Endothelial cell of umbilical vein (primary cell): ENCODE measurements at regions not wholly inside any gene's neighbourhood (a gene's known extent, or its start where the extent isn't known, plus 50 kb on each side); places are given as distances from the start of the nearest gene placed in this dataset.

ENCODE experiments used
- BruUV-seq: library from RNA; stranded (reverse); fragments of 400-500 nt; replicated peaks from 2 replicates; lab custom pipeline; 2021; lab: Mats Ljungman, UMichigan
- CTCF ChIA-PET: fragments of 300-600, 350-600 bp; sonication (Branson Sonifier 250); formaldehyde crosslinking; loops from one replicate; lab custom pipeline; 2021; ENCODE audit warnings: antibody characterized with exemption, inconsistent platforms; lab: Charles Lee
- POLR2A ChIA-PET: fragments of 300-600, 350-600 bp; sonication (Branson Sonifier 250); formaldehyde crosslinking; loops from one replicate; lab custom pipeline; 2021; ENCODE audit warnings: antibody characterized with exemption, inconsistent platforms; lab: Charles Lee
- DNase-seq: peaks from one replicate; pipeline ENCODE4 v3.0.0-alpha.2; 2011; ENCODE audit warnings: low read depth, low spot score
- FAIRE-seq: peaks from 2 replicates; lab custom pipeline; 2011; peaks lifted over from hg19 to GRCh38; lab: Jason Lieb, UNC
- H2AFZ ChIP-seq: 2 replicates; pipeline ENCODE4 v1.6.0; 2012; ENCODE audit warnings: low read depth, low read length, control low read depth, inconsistent platforms
- H3K27ac ChIP-seq: 2 replicates; pipeline ENCODE4 v1.5.1; 2011; ENCODE audit warnings: low read depth, mild to moderate bottlenecking, control low read depth, low read length, moderate library complexity; ENCODE audit not compliant: insufficient read depth
- H3K27me3 ChIP-seq, 2 experiments: 2 replicates each; pipeline versions ENCODE4 v1.6.0 to v1.6.1; 2011; ENCODE audit warnings: low read length in 2 of 2, mixed read lengths in 1 of 2; ENCODE audit not compliant: control insufficient read depth in 2 of 2, insufficient read depth in 2 of 2
- H3K36me3 ChIP-seq, 2 experiments: 2 replicates in 1 of 2; 3 replicates in 1 of 2; pipeline ENCODE4 v1.5.1; 2011; ENCODE audit warnings: low read length in 2 of 2, mild to moderate bottlenecking in 1 of 2, moderate library complexity in 1 of 2; ENCODE audit not compliant: control insufficient read depth in 2 of 2, insufficient read depth in 2 of 2; ENCODE audit errors: extremely low read depth in 1 of 2
- H3K4me1 ChIP-seq: 3 replicates; pipeline ENCODE4 v1.5.1; 2011; ENCODE audit warnings: mild to moderate bottlenecking, low read length; ENCODE audit not compliant: control insufficient read depth, insufficient read depth; ENCODE audit errors: extremely low read depth
- H3K4me2 ChIP-seq: 2 replicates; pipeline ENCODE4 v1.6.1; 2011; ENCODE audit warnings: low read length, control low read depth, mixed read lengths; ENCODE audit not compliant: insufficient read depth
- H3K4me3 ChIP-seq, 3 experiments: fragments of 200-600 bp in 1 of 3; sonication (generic), shearing (Covaris generic) in 1 of 3; replicated peaks in 1 of 3; 2 replicates each; pipeline ENCODE4 v1.5.1; 2011 to 2016; ENCODE audit warnings: control low read depth in 3 of 3, low read length in 3 of 3, mild to moderate bottlenecking in 2 of 3, inconsistent platforms in 1 of 3, low read depth in 1 of 3, moderate library complexity in 1 of 3; ENCODE audit not compliant: insufficient read depth in 1 of 3
- H3K79me2 ChIP-seq: 2 replicates; pipeline ENCODE4 v1.6.0; 2012; ENCODE audit warnings: low read length, inconsistent platforms; ENCODE audit not compliant: control insufficient read depth, insufficient read depth
- H3K9ac ChIP-seq: replicated peaks from 2 replicates; pipeline ENCODE3; 2011; ENCODE audit warnings: low read length, control low read depth; ENCODE audit not compliant: insufficient read depth; ENCODE audit errors: extremely low read depth
- H3K9me1 ChIP-seq: replicated peaks from 3 replicates; pipeline ENCODE4 v1.6.0; 2011; ENCODE audit warnings: mild to moderate bottlenecking, low read length; ENCODE audit not compliant: control insufficient read depth, insufficient read depth; ENCODE audit errors: extremely low read depth
- H3K9me3 ChIP-seq: replicated peaks from 2 replicates; pipeline ENCODE4 v1.5.1; 2012; ENCODE audit warnings: low read length, inconsistent platforms; ENCODE audit not compliant: control insufficient read depth, insufficient read depth
- H4K20me1 ChIP-seq: replicated peaks from 2 replicates; pipeline ENCODE3; 2011; ENCODE audit warnings: mild to moderate bottlenecking, low read length; ENCODE audit not compliant: control insufficient read depth, insufficient read depth; ENCODE audit errors: extremely low read depth
- EZH2 ChIP-seq: IDR thresholded peaks from 2 replicates; pipeline ENCODE4 v1.6.1; 2012; ENCODE audit warnings: borderline replicate concordance, low read depth, mild to moderate bottlenecking, moderate library complexity, low read length, inconsistent platforms; ENCODE audit not compliant: severe bottlenecking
- FOS ChIP-seq: IDR thresholded peaks from 2 replicates; pipeline ENCODE4 v1.6.1; 2011; ENCODE audit warnings: mild to moderate bottlenecking, low read length, moderate library complexity, borderline replicate concordance; ENCODE audit not compliant: insufficient read depth
- GATA2 ChIP-seq: IDR thresholded peaks from 2 replicates; pipeline ENCODE4 v1.7.0; 2011; ENCODE audit warnings: low read depth, mild to moderate bottlenecking, moderate library complexity, mixed read lengths, low read length; ENCODE audit not compliant: insufficient read length, insufficient read depth
- JUN ChIP-seq: IDR thresholded peaks from 2 replicates; pipeline ENCODE4 v1.6.1; 2011; ENCODE audit warnings: borderline replicate concordance, low read depth; ENCODE audit not compliant: insufficient read length, insufficient read depth
- MAX ChIP-seq: IDR thresholded peaks from 2 replicates; pipeline ENCODE4 v1.6.1; 2011; ENCODE audit not compliant: insufficient read depth, insufficient read length
- MYC ChIP-seq: IDR thresholded peaks from one replicate; pipeline ENCODE4 v1.6.1; 2011; ENCODE audit warnings: mild to moderate bottlenecking, low read depth, low read length
- POLR2A ChIP-seq: IDR thresholded peaks from 2 replicates; pipeline ENCODE4 v1.6.1; 2012; ENCODE audit warnings: low read depth, mild to moderate bottlenecking, control low read depth, low read length
- POLR2AphosphoS5 ChIP-seq: IDR thresholded peaks from 2 replicates; pipeline ENCODE4 v1.6.1; 2012; ENCODE audit warnings: low read depth, mild to moderate bottlenecking, control low read depth, low read length, moderate library complexity; ENCODE audit not compliant: insufficient read depth
- dilution Hi-C: fragments of 300-500 bp; cut with MboI; formaldehyde crosslinking; loops from one replicate; pipeline ENCODE4 v1.15.0; 2019; ENCODE audit warnings: low sequenced_read_pairs; ENCODE audit not compliant: extremely low pct_ligation_motif_present
- intact Hi-C: fragments of 100-400 bp; cut with micrococcal nuclease; formaldehyde crosslinking; loops from one replicate; pipeline ENCODE4 v1.10.0; 2022
- TF ChIP-seq, protein P1 (sequence below), 2 donors: IDR thresholded peaks; 1 replicate in 1 of 2; 2 replicates in 1 of 2; pipeline ENCODE4 v1.5.1; 2011; ENCODE audit warnings: low read length in 2 of 2, mild to moderate bottlenecking in 2 of 2, moderate library complexity in 2 of 2, control low read depth in 1 of 2, inconsistent platforms in 1 of 2, low read depth in 1 of 2; ENCODE audit not compliant: insufficient read depth in 1 of 2; ENCODE audit errors: extremely low read depth in 1 of 2

DNA sequence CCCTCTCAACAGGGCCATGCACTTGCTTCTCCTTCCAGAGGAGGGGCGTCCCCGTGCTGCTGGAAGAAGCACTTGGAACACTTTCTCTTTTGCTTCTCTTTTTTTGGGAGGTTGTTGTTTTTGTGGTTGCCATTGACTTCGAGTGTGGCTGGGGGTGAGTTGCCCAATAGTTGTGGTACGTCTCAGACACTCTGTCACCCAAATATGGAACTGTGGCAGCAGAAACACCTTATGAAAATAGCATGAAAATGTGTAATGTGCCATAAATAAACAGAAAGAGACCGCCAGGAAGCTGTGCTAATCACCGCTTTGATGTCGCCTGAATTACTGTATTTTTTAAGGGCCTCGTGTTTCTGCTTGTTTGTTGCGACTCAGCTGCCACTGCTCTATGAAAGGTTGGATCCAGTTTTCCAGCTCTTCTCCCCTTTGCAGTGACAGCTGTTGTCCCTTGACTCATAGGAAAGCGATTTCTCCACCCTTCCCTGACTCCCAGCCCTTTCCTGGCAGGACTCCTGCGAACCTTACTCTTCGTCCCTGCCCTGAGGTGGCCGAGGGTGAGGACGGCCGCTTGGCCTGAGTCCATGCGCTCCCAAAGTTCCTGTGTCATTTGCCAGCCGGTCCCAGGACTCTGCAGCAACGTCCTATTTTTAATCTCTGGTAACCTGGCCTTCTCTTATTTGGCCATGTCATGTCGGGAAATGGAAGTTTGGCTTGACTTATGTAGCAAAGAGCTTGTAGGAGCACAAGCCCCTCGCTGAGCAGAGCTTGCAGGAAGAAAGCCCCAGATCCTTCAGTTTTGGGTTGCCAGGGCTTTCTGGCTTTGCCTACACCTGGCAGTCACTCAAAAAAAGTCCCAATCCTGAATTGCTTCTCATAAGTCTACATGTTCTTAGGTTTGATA lies 694.6 kb downstream of the QKI start:
- FAIRE-seq = peak; percentile 40
- no peak overlapping the region for H3K27ac ChIP-seq
- intact Hi-C loops (loop anchor here (1.0 to 5.0 kb wide), 5 partner anchors 11 to 1252 kb away; no protein-coding TSS in a partner anchor), dilution Hi-C loops (no loop called here)
- H2AFZ ChIP-seq = peak overlapping the region; percentile 39
- ChIA-PET POLR2A (no interaction called here), CTCF (interaction anchor here (0.6 to 2.9 kb wide), 33 partner anchors 11 to 929 kb away, joined by 3 to 36 read pairs (median 4); no protein-coding TSS in a partner anchor)
- no peaks in the 10 kb centered on the region for H3K79me2 ChIP-seq
- no peak overlapping the region for H3K9ac ChIP-seq
- H3K4me2 ChIP-seq = peak overlapping the region; percentile 23
- no peaks in the 10 kb centered on the region for H3K36me3 ChIP-seq
- TF ChIP-seq POLR2A (no peak), EZH2 (no peak), JUN (no peak), GATA2 (no peak), MAX (no peak), MYC (no peak), POLR2AphosphoS5 (no peak), FOS (no peak)
- TF ChIP-seq, protein P1, sequence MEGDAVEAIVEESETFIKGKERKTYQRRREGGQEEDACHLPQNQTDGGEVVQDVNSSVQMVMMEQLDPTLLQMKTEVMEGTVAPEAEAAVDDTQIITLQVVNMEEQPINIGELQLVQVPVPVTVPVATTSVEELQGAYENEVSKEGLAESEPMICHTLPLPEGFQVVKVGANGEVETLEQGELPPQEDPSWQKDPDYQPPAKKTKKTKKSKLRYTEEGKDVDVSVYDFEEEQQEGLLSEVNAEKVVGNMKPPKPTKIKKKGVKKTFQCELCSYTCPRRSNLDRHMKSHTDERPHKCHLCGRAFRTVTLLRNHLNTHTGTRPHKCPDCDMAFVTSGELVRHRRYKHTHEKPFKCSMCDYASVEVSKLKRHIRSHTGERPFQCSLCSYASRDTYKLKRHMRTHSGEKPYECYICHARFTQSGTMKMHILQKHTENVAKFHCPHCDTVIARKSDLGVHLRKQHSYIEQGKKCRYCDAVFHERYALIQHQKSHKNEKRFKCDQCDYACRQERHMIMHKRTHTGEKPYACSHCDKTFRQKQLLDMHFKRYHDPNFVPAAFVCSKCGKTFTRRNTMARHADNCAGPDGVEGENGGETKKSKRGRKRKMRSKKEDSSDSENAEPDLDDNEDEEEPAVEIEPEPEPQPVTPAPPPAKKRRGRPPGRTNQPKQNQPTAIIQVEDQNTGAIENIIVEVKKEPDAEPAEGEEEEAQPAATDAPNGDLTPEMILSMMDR (IDR thresholded peaks at IDR 0.05; ENCODE audit: extremely low read depth in 1 of 2, insufficient read depth in 1 of 2, low read depth in 1 of 2, low read length in 2 of 2) = no peak
- peaks cover 6% of the 10 kb centered on the region for H3K4me1 ChIP-seq
- no peaks in the 10 kb centered on the region for H3K27me3 ChIP-seq
- H3K9me1 ChIP-seq = no peaks in the 10 kb centered on the region
- BruUV-seq = no TSS peak
- DNase-seq = peak; percentile 17
- H3K9me3 ChIP-seq = no peaks in the 10 kb centered on the region
- no peaks in the 10 kb centered on the region for H4K20me1 ChIP-seq
- no peak overlapping the region for H3K4me3 ChIP-seq
